MM.1S (cell line): ENCODE measurements at regions not wholly inside any gene's neighbourhood (a gene's known extent, or its start where the extent isn't known, plus 50 kb on each side); places are given as distances from the start of the nearest gene placed in this dataset.

Experiments
- CTCF ChIP-seq: fragments of 300-600 bp; sonication (generic); IDR thresholded peaks from 2 replicates; pipeline ENCODE4 v1.5.1; 2016; ENCODE audit warnings: antibody characterized with exemption, low read length, mixed read lengths
- EZH2 ChIP-seq: fragments of 300-600 bp; sonication (generic); optimal IDR thresholded peaks from 2 replicates; pipeline ENCODE3; 2017; ENCODE audit warnings: low read depth, mild to moderate bottlenecking, antibody characterized with exemption, low read length, mixed read lengths

DNA sequence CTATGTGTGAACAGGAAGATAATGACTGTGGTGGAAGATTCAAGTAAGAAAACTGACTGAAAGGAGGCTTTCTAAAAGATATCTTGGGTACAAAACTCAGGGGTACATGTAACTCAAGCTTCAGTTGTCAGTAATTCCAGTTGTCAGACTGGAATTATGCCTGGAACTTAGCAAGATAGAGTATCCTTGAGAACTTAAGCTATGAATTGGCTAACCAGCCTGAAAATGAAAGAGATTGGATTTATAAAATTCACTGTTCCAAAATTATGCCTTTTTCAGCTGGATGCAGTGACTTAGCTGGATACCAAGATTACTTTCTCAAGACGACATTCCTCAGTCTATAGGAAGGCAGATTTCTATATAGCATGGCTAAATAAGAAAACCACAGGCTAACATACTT is 221.9 kb upstream of the ZBTB20 start:
- no peak for TF ChIP-seq CTCF
- TF ChIP-seq EZH2 = no peak
